DOHH2 (cell line): ENCODE measurements at regions not wholly inside any gene's neighbourhood (a gene's known extent, or its start where the extent isn't known, plus 50 kb on each side); places are given as distances from the start of the nearest gene placed in this dataset.

Source experiments
- H3F3A ChIP-seq: fragments of 200-600 bp; sonication (generic), shearing (Covaris generic); 2 replicates; pipeline ENCODE4 v1.6.0; 2016; ENCODE audit warnings: antibody characterized with exemption, mild to moderate bottlenecking; ENCODE audit not compliant: control insufficient read depth, insufficient read depth
- H3K27ac ChIP-seq: fragments of 200-600 bp; sonication (generic); 2 replicates; pipeline ENCODE4 v1.5.1; 2014; ENCODE audit warnings: low read depth, mild to moderate bottlenecking, low read length, moderate library complexity
- H3K27me3 ChIP-seq: fragments of 200-600 bp; sonication (generic); 2 replicates; pipeline ENCODE4 v1.6.1; 2014; ENCODE audit warnings: mild to moderate bottlenecking, low read length, mixed read lengths; ENCODE audit not compliant: control insufficient read depth
- H3K36me3 ChIP-seq: fragments of 200-600 bp; sonication (generic); 2 replicates; pipeline ENCODE4 v1.6.1; 2014; ENCODE audit warnings: mild to moderate bottlenecking, low read length, moderate library complexity, mixed read lengths; ENCODE audit not compliant: control insufficient read depth
- H3K4me1 ChIP-seq: fragments of 200-600 bp; sonication (generic); 2 replicates; pipeline ENCODE4 v1.6.1; 2014; ENCODE audit warnings: mild to moderate bottlenecking, low read length, mixed read lengths; ENCODE audit not compliant: control insufficient read depth
- H3K4me2 ChIP-seq: fragments of 200-600 bp; sonication (generic); 2 replicates; pipeline ENCODE4 v1.6.0; 2014; ENCODE audit warnings: mild to moderate bottlenecking, low read length, moderate library complexity
- H3K4me3 ChIP-seq: fragments of 200-600 bp; sonication (generic); 2 replicates; pipeline ENCODE4 v1.5.1; 2014; ENCODE audit warnings: mild to moderate bottlenecking, low read length, mixed read lengths
- H3K79me2 ChIP-seq: fragments of 200-600 bp; sonication (generic); 2 replicates; pipeline ENCODE4 v1.6.1; 2014; ENCODE audit warnings: mild to moderate bottlenecking, low read length, mixed read lengths; ENCODE audit not compliant: control insufficient read depth
- H3K9me2 ChIP-seq: fragments of 200-600 bp; sonication (generic); replicated peaks from 2 replicates; pipeline ENCODE4 v1.6.1; 2014; ENCODE audit warnings: mild to moderate bottlenecking, low read length, mixed read lengths; ENCODE audit not compliant: control insufficient read depth
- H3K9me3 ChIP-seq: fragments of 200-600 bp; sonication (generic); 2 replicates; pipeline ENCODE4 v1.6.1; 2014; ENCODE audit warnings: antibody characterized with exemption, low read length, mixed read lengths; ENCODE audit not compliant: control insufficient read depth, insufficient read depth
- H4K20me1 ChIP-seq: fragments of 200-600 bp; sonication (generic); 2 replicates; pipeline ENCODE4 v1.6.0; 2014; ENCODE audit warnings: low read depth, mild to moderate bottlenecking, antibody characterized with exemption, low read length, moderate library complexity; ENCODE audit not compliant: control insufficient read depth, insufficient read depth
- CTCF ChIP-seq: fragments of 200-600 bp; sonication (generic); IDR thresholded peaks from one replicate; pipeline ENCODE4 v1.5.1; 2014; ENCODE audit warnings: antibody characterized with exemption, mild to moderate bottlenecking, low read depth, low read length; ENCODE audit not compliant: poor library complexity, severe bottlenecking
- EZH2phosphoT487 ChIP-seq: fragments of 200-600 bp; sonication (generic); IDR thresholded peaks from 2 replicates; pipeline ENCODE4 v1.6.1; 2017; ENCODE audit warnings: borderline replicate concordance, mild to moderate bottlenecking, antibody characterized with exemption, low read length, moderate library complexity, mixed read lengths

GRCh38 chr6:8995156-8995555, 559.8 kb upstream of the SLC35B3 start:
- H3K4me3 ChIP-seq = no peak overlapping the region
- H3F3A ChIP-seq = no peaks in the 10 kb centered on the region
- H4K20me1 ChIP-seq = no peaks in the 10 kb centered on the region
- H3K4me2 ChIP-seq = no peak overlapping the region
- H3K27me3 ChIP-seq = no peaks in the 10 kb centered on the region
- H3K9me3 ChIP-seq = no peaks in the 10 kb centered on the region
- H3K27ac ChIP-seq = no peak overlapping the region
- H3K36me3 ChIP-seq = no peaks in the 10 kb centered on the region
- H3K4me1 ChIP-seq = no peaks in the 10 kb centered on the region
- H3K9me2 ChIP-seq = no peaks in the 10 kb centered on the region
- no peak for TF ChIP-seq EZH2phosphoT487
- no peak for TF ChIP-seq CTCF
- H3K79me2 ChIP-seq = no peaks in the 10 kb centered on the region

GRCh38 chr6:8993111-8993510, 557.8 kb upstream of the SLC35B3 start:
- Histone ChIP-seq H3K9me3 (no peaks in the 10 kb centered on the region), H4K20me1 (no peaks in the 10 kb centered on the region), H3K4me2 (no peak overlapping the region), H3K79me2 (no peaks in the 10 kb centered on the region), H3F3A (no peaks in the 10 kb centered on the region), H3K27me3 (no peaks in the 10 kb centered on the region), H3K36me3 (no peaks in the 10 kb centered on the region), H3K4me3 (no peak overlapping the region), H3K4me1 (no peaks in the 10 kb centered on the region), H3K27ac (no peak overlapping the region), H3K9me2 (no peaks in the 10 kb centered on the region)
- TF ChIP-seq EZH2phosphoT487 = no peak
- no peak for TF ChIP-seq CTCF

GRCh38 chr6:8991844-8992243, 556.5 kb upstream of the SLC35B3 start:
- TF ChIP-seq CTCF (no peak), EZH2phosphoT487 (no peak)
- Histone ChIP-seq H3K4me2 (no peak overlapping the region), H3K79me2 (no peaks in the 10 kb centered on the region), H3F3A (no peaks in the 10 kb centered on the region), H4K20me1 (no peaks in the 10 kb centered on the region), H3K36me3 (no peaks in the 10 kb centered on the region), H3K9me3 (no peaks in the 10 kb centered on the region), H3K27ac (no peak overlapping the region), H3K4me1 (no peaks in the 10 kb centered on the region), H3K9me2 (no peaks in the 10 kb centered on the region), H3K4me3 (no peak overlapping the region), H3K27me3 (no peaks in the 10 kb centered on the region)

GRCh38 chr6:8990075-8990474, 554.7 kb upstream of the SLC35B3 start:
- H3K4me3 ChIP-seq = no peak overlapping the region
- H3F3A ChIP-seq = no peaks in the 10 kb centered on the region
- no peak overlapping the region for H3K4me2 ChIP-seq
- no peaks in the 10 kb centered on the region for H3K79me2 ChIP-seq
- H4K20me1 ChIP-seq = no peaks in the 10 kb centered on the region
- no peaks in the 10 kb centered on the region for H3K9me3 ChIP-seq
- H3K27ac ChIP-seq = no peak overlapping the region
- H3K27me3 ChIP-seq = no peaks in the 10 kb centered on the region
- TF ChIP-seq EZH2phosphoT487 = no peak
- TF ChIP-seq CTCF = no peak
- H3K9me2 ChIP-seq = no peaks in the 10 kb centered on the region
- H3K36me3 ChIP-seq = no peaks in the 10 kb centered on the region
- H3K4me1 ChIP-seq = no peaks in the 10 kb centered on the region
